MG63 (cell line): ENCODE measurements at regions not wholly inside any gene's neighbourhood (a gene's known extent, or its start where the extent isn't known, plus 50 kb on each side); places are given as distances from the start of the nearest gene placed in this dataset.
A peak's percentile ranks its signal among the peaks of the same experiment; 100 is the strongest.

Experiments used
- DNase-seq: peaks from one replicate; pipeline ENCODE4 v3.0.0-alpha.2; 2020
- H3K27me3 ChIP-seq: fragments of 250-450 bp; sonication (Bioruptor Pico); 2 replicates; pipeline ENCODE4 v1.5.1; 2020; ENCODE audit warnings: mild to moderate bottlenecking, moderate library complexity
- H3K36me3 ChIP-seq: fragments of 250-450 bp; sonication (Bioruptor Pico); 2 replicates; pipeline ENCODE4 v1.5.1; 2020; ENCODE audit warnings: mild to moderate bottlenecking, moderate library complexity
- H3K4me3 ChIP-seq: fragments of 250-450 bp; sonication (Bioruptor Pico); 2 replicates; pipeline ENCODE4 v1.5.1; 2020; ENCODE audit warnings: mild to moderate bottlenecking, moderate library complexity
- H3K9me3 ChIP-seq: fragments of 250-450 bp; sonication (Bioruptor Pico); 2 replicates; pipeline ENCODE4 v1.5.1; 2020; ENCODE audit warnings: mild to moderate bottlenecking, moderate library complexity

GRCh38 chr17:65477600-65477999 is 83.8 kb downstream of the AXIN2 start:
- Histone ChIP-seq H3K27me3 (no peaks in the 10 kb centered on the region), H3K36me3 (no peaks in the 10 kb centered on the region), H3K9me3 (no peaks in the 10 kb centered on the region), H3K4me3 (no peak overlapping the region)
- no peak for DNase-seq

DNA sequence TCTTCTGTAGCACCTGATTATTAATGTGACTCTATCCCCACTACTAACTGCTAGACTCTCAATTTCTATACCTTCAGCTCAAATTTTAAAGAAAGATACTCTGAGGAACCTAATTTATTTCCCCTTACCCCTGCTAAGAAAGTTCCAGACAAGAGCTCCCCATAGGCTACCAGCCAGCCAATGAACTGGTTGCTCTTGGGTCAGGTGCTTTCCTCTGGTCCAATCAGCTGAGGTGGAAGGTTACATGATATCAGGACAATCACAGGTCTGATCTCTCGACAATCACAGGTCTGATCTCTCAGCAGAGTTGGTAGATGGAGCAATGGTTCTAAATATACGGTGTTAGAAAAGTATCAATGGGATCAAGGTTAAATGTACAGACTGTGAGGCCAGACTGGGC is 86.8 kb downstream of the AXIN2 start:
- Histone ChIP-seq H3K36me3 (no peaks in the 10 kb centered on the region), H3K4me3 (no peak overlapping the region), H3K9me3 (no peaks in the 10 kb centered on the region), H3K27me3 (no peaks in the 10 kb centered on the region)
- no peak for DNase-seq

DNA sequence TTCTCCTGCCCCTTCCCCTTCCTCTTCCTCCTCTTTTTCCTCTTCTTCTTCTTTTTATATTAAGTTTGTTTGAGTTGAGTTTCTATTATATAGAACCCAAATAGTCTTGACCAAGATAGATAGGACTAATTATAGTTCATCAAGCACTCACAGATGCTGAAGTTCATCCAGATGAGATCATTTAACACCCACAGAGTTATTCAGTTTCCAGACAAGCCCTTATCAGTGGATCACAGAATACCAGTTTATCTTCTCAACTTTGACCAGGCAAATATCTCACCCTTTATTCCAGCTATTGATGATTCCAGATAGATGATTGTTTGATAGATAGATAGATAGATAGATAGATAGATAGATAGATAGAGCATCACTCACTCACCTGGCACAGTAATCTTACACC is 87.5 kb downstream of the AXIN2 start:
- Histone ChIP-seq H3K4me3 (no peak overlapping the region), H3K9me3 (no peaks in the 10 kb centered on the region), H3K27me3 (no peaks in the 10 kb centered on the region), H3K36me3 (no peaks in the 10 kb centered on the region)
- no peak for DNase-seq

- H3K27me3 ChIP-seq: no peaks in the 10 kb centered on the region
- H3K36me3 ChIP-seq: no peaks in the 10 kb centered on the region
- no peak for DNase-seq
- no peak overlapping the region for H3K4me3 ChIP-seq
- no peaks in the 10 kb centered on the region for H3K9me3 ChIP-seq
These were observed 88.1 kb downstream of the AXIN2 start for GRCh38 chr17:65473363-65473762.

DNA sequence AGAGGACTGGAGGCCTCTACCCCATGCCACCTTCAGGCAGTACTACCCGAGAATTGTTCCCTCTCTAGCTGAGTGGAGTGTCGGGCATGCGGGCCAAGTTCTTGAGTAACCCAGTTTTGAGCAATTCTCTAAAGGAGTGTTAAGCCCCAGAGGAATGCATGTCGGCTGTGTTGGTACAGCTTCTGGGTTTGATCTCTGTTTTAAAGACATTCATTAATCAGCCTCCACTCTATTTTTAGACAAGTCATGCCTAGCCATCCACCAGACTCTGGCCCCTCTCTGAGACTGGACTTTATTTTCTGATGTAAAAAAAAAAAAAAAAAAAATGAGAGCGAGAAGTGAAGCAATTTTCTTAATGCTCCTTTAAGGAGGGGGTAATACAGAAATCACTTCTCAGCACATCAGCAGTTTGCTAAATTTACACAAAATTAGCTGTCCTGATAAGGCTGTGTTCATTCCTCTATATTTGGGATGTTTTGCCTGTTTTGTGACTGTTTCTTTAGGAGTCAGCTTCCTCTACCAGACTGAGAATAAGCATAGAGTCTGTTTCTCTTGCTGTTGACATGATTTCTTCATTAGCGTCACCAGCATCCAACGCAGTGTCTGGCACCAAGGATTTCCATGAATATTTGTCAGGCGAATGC is 88.7 kb downstream of the AXIN2 start:
- no peak overlapping the region for H3K4me3 ChIP-seq
- no peaks in the 10 kb centered on the region for H3K9me3 ChIP-seq
- H3K27me3 ChIP-seq: no peaks in the 10 kb centered on the region
- peak; percentile 57 for DNase-seq
- no peaks in the 10 kb centered on the region for H3K36me3 ChIP-seq

DNA sequence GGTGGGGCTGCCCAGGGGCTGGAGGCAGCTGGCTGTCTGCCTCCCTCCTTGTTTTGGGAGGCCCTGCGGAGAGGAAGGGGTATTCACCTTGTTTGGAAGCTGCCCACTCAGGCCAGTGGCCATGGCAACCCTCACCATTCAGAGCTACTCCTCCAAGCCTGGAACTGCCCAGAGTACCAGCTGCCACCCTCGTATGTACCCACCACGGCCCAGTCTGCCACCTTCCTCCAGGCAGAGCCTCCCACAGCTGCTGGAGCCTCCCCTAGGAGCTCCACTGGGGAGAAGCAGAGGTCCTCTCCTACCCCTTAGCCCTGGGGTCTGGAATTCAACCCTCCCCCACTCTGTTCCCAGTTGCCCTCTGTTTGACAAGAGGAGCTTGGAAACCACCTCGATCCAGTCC is 90.7 kb downstream of the AXIN2 start:
- Histone ChIP-seq H3K27me3 (no peaks in the 10 kb centered on the region), H3K36me3 (no peaks in the 10 kb centered on the region), H3K9me3 (no peaks in the 10 kb centered on the region), H3K4me3 (no peak overlapping the region)
- no peak for DNase-seq

DNA sequence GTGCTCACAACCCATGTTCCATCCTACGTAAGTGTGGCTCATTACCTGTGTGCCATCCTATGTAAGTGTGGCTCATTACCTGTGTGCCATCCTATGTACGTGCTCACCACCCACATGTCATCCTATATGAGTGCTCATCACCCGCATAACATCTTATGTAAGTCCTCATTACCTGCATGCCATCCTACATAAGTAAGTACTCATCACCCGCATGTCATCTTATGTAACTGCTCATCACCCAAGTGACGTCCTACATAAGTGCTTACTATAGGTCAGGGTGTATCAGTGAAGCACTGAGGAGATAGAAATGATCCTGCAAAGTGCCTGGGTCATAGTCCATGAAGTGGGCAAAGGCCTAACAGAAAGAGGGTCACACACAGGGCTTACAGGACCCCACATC is 93.1 kb downstream of the AXIN2 start:
- Histone ChIP-seq H3K36me3 (no peaks in the 10 kb centered on the region), H3K9me3 (no peaks in the 10 kb centered on the region), H3K27me3 (no peaks in the 10 kb centered on the region), H3K4me3 (no peak overlapping the region)
- DNase-seq: no peak

- H3K4me3 ChIP-seq: no peak overlapping the region
- H3K27me3 ChIP-seq: no peaks in the 10 kb centered on the region
- H3K9me3 ChIP-seq: no peaks in the 10 kb centered on the region
- no peaks in the 10 kb centered on the region for H3K36me3 ChIP-seq
- DNase-seq: no peak
These were observed 94.3 kb downstream of the AXIN2 start for GRCh38 chr17:65467156-65467555.

DNA sequence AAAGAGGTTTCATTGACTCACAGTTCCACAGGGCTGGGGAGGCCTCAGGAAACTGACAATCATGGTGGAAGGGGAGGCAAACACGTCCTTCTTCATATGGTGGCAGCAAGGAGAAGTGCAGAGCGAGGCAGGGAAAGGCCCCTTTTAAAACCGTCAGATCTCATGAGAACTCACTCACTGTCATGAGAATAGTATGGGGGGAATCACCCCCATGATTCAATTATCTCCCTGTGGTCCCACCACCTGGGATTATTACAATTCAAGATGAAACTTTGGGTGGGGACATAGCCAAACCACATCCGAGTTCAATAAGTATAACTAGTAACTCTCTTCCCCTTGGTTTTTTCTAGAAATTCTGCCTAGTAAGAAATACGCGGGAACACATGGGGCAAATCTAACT is 94.9 kb downstream of the AXIN2 start:
- no peaks in the 10 kb centered on the region for H3K36me3 ChIP-seq
- H3K27me3 ChIP-seq: no peaks in the 10 kb centered on the region
- no peak overlapping the region for H3K4me3 ChIP-seq
- no peak for DNase-seq
- no peaks in the 10 kb centered on the region for H3K9me3 ChIP-seq

- no peak overlapping the region for H3K4me3 ChIP-seq
- DNase-seq: no peak
- H3K9me3 ChIP-seq: no peaks in the 10 kb centered on the region
- H3K36me3 ChIP-seq: no peaks in the 10 kb centered on the region
- H3K27me3 ChIP-seq: no peaks in the 10 kb centered on the region
These were observed 98.2 kb downstream of the AXIN2 start for GRCh38 chr17:65463242-65463641.

DNA sequence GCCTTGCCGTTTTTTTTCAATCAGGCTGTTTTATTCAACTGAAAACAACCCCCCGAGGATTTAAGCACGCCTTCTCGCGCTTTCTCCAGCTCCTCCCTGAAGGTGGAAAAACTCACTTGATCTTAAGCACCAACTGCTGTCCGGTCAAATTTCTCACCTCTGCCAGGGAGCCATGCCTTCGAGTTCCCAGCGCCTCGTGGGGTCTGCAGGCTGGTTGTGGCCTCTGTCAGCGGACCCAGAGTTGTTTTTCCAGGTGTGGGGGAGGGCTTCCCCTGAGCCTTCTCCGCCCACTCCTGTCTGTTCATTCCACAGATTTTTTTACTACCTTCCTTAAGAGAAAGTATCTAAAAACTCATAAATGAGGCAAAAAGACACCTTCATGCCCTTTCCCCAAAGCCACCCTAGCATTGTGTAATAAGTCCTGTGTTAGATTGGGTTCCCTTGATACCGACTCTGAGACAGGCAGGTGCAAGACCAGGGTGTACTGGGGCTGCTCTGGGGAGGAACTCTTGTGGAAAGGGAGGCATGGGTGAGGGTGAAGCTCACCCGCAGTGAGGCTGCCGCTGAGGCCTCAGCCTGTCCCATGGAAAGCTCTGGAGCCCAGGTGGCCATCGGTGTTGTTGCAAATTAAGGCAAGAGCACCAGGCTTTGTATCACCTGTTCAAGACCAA is 101.6 kb downstream of the AXIN2 start:
- H3K27me3 ChIP-seq: no peaks in the 10 kb centered on the region
- H3K36me3 ChIP-seq: no peaks in the 10 kb centered on the region
- no peaks in the 10 kb centered on the region for H3K9me3 ChIP-seq
- H3K4me3 ChIP-seq: no peak overlapping the region
- DNase-seq: no peak

DNA sequence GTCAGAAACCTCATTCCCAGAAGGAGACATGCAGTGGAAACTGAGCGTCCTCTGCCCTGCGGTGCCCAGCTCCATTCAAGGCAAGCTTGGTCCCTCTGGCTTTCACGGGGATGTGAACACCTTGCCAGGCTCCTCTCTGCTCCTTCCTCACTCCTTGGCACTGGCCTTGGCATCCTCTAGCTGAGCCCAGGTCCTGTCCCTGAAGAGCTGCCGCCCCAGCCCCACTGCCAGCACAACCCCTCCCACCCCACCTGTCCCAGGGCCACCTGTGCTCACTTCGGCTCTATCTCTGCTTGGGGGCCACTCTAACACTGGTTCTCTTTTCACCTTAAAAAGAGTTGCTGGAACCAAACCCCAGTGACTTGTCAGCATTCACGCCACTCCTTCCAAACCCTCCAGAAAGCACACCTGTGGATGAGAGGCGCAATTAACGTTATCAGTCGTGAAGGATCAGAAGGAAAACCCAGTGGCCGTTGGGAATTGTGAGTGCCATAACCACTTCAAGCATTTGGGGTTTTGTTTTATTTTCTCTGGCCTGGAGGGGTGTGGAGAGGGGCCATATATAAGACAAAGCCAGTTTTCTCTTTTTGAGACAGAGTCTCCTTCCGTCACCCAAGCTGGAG is 103.7 kb downstream of the AXIN2 start:
- no peaks in the 10 kb centered on the region for H3K27me3 ChIP-seq
- H3K4me3 ChIP-seq: no peak overlapping the region
- H3K9me3 ChIP-seq: no peaks in the 10 kb centered on the region
- no peak for DNase-seq
- no peaks in the 10 kb centered on the region for H3K36me3 ChIP-seq

- Histone ChIP-seq H3K9me3 (no peaks in the 10 kb centered on the region), H3K27me3 (no peaks in the 10 kb centered on the region), H3K36me3 (no peaks in the 10 kb centered on the region), H3K4me3 (no peak overlapping the region)
- DNase-seq: no peak
These were observed 104.3 kb downstream of the AXIN2 start for GRCh38 chr17:65457183-65457582.

GRCh38 chr17:65456368-65457151 is 104.9 kb downstream of the AXIN2 start:
- Histone ChIP-seq H3K4me3 (no peak overlapping the region), H3K9me3 (no peaks in the 10 kb centered on the region; the same call in 1 of the 2 replicates), H3K36me3 (no peaks in the 10 kb centered on the region), H3K27me3 (no peaks in the 10 kb centered on the region)
- DNase-seq: no peak

DNA sequence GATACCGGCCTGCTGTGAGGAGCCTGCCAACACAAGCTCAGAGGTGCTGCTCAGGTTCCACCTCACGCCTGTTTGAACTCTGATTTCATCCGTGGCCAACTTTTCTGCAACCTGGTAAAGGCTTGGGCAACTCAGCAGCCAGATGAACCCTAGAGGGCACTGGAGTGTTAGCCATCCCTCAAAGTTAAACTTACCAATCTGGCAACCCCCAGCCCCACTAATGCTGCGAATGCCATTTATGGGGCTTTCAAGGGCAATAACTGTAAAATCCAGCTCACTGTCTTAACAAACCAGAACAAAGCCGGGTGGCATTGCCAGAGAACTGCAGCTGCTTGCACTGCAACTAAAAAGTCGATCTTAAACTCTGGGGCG is 105.5 kb downstream of the AXIN2 start:
- H3K4me3 ChIP-seq: no peak overlapping the region
- peak; percentile 23 for DNase-seq
- no peaks in the 10 kb centered on the region for H3K36me3 ChIP-seq
- no peaks in the 10 kb centered on the region; the same call in 1 of the 2 replicates for H3K9me3 ChIP-seq
- no peaks in the 10 kb centered on the region for H3K27me3 ChIP-seq

GRCh38 chr17:65455154-65455971 is 106.1 kb downstream of the AXIN2 start:
- H3K4me3 ChIP-seq: no peak overlapping the region
- H3K9me3 ChIP-seq: no peaks in the 10 kb centered on the region; the same call in 1 of the 2 replicates
- no peak for DNase-seq
- H3K36me3 ChIP-seq: no peaks in the 10 kb centered on the region
- no peaks in the 10 kb centered on the region for H3K27me3 ChIP-seq
